Kidney epithelial cell (primary cell): ENCODE measurements at regions not wholly inside any gene's neighbourhood (a gene's known extent, or its start where the extent isn't known, plus 50 kb on each side); places are given as distances from the start of the nearest gene placed in this dataset.

Experiments used
- DNase-seq: peaks from one replicate; pipeline ENCODE4 v3.0.0-alpha.2; 2010; ENCODE audit warnings: low read depth
- H3K27me3 ChIP-seq: 2 replicates; pipeline ENCODE4 v1.6.0; 2011; ENCODE audit warnings: low read length; ENCODE audit not compliant: control insufficient read depth, insufficient read depth
- H3K36me3 ChIP-seq: 2 replicates; pipeline ENCODE4 v1.5.1; 2011; ENCODE audit warnings: low read length; ENCODE audit not compliant: control insufficient read depth, insufficient read depth
- H3K4me3 ChIP-seq: 2 replicates; pipeline ENCODE4 v1.5.1; 2011; ENCODE audit warnings: low read depth, mild to moderate bottlenecking, control low read depth, low read length
- CTCF ChIP-seq: IDR thresholded peaks from 2 replicates; pipeline ENCODE4 v1.5.1; 2011; ENCODE audit warnings: mild to moderate bottlenecking, moderate library complexity, low read length, control low read depth, inconsistent platforms; ENCODE audit not compliant: insufficient read depth, poor library complexity, severe bottlenecking

GRCh38 chr16:63157818-63158217 is 1121.6 kb upstream of the CDH8 start:
- Histone ChIP-seq H3K27me3 (no peaks in the 10 kb centered on the region), H3K36me3 (no peaks in the 10 kb centered on the region), H3K4me3 (no peak overlapping the region)
- no peak for TF ChIP-seq CTCF
- DNase-seq = no peak

GRCh38 chr16:63146251-63146650 is 1110.0 kb upstream of the CDH8 start:
- Histone ChIP-seq H3K27me3 (no peaks in the 10 kb centered on the region), H3K4me3 (no peak overlapping the region), H3K36me3 (no peaks in the 10 kb centered on the region)
- no peak for TF ChIP-seq CTCF
- DNase-seq = no peak

- Histone ChIP-seq H3K36me3 (no peaks in the 10 kb centered on the region), H3K27me3 (no peaks in the 10 kb centered on the region), H3K4me3 (no peak overlapping the region)
- no peak for DNase-seq
- TF ChIP-seq CTCF = no peak
Measured at GRCh38 chr16:63145411-63145810, 1109.2 kb upstream of the CDH8 start.

- H3K4me3 ChIP-seq = no peak overlapping the region
- TF ChIP-seq CTCF = no peak
- DNase-seq = no peak
- H3K27me3 ChIP-seq = no peaks in the 10 kb centered on the region
- no peaks in the 10 kb centered on the region for H3K36me3 ChIP-seq
Measured at GRCh38 chr16:63135069-63135468, 1098.8 kb upstream of the CDH8 start.

- Histone ChIP-seq H3K27me3 (no peaks in the 10 kb centered on the region), H3K4me3 (no peak overlapping the region), H3K36me3 (no peaks in the 10 kb centered on the region)
- DNase-seq = no peak
- TF ChIP-seq CTCF = no peak
Measured at GRCh38 chr16:63131503-63131902, 1095.3 kb upstream of the CDH8 start.

- TF ChIP-seq CTCF = no peak
- H3K27me3 ChIP-seq = no peaks in the 10 kb centered on the region
- DNase-seq = no peak
- no peak overlapping the region for H3K4me3 ChIP-seq
- no peaks in the 10 kb centered on the region for H3K36me3 ChIP-seq
Measured at GRCh38 chr16:63130942-63131341, 1094.7 kb upstream of the CDH8 start.
